Esophagus mucosa (tissue), 1 donor: ENCODE measurements at regions not wholly inside any gene's neighbourhood (a gene's known extent, or its start where the extent isn't known, plus 50 kb on each side); places are given as distances from the start of the nearest gene placed in this dataset.
"Not testable (repeated sequence)": the region's sequence is repeated elsewhere in the genome, so short reads cannot be mapped to it uniquely, and the experiment has no call there.

ENCODE experiments used
- ATAC-seq: fragments of 200-7000 bp; cut with Tn5 transposase; one replicate; pipeline ENCODE4 v1.9.1; 2020
- donor health status: DM: yes; HTN: yes; CAD: no.

- no peak for ATAC-seq
Observed at GRCh38 chr18:9021458-9021857, 81.0 kb upstream of the NDUFV2 start.

- ATAC-seq = peak; percentile 41
Observed at GRCh38 chr18:9022397-9023155, 79.9 kb upstream of the NDUFV2 start.

GRCh38 chr18:9024031-9024646, 78.4 kb upstream of the NDUFV2 start:
- ATAC-seq = not testable (repeated sequence)

GRCh38 chr18:9025091-9025838, 77.2 kb upstream of the NDUFV2 start:
- peak; percentile 87 for ATAC-seq

GRCh38 chr18:9029131-9029530, 73.4 kb upstream of the NDUFV2 start:
- no peak for ATAC-seq

GRCh38 chr18:9032519-9032918, 70.0 kb upstream of the NDUFV2 start:
- ATAC-seq = no peak

GRCh38 chr18:9038277-9038871, 64.1 kb upstream of the NDUFV2 start:
- ATAC-seq = peak; percentile 94

- no peak for ATAC-seq
Observed at GRCh38 chr18:9039441-9040071, 62.9 kb upstream of the NDUFV2 start.

- ATAC-seq = no peak
Observed at GRCh38 chr18:9042766-9043481, 59.6 kb upstream of the NDUFV2 start.

GRCh38 chr18:9043581-9043980, 58.9 kb upstream of the NDUFV2 start:
- no peak for ATAC-seq

GRCh38 chr18:9047715-9048114, 54.8 kb upstream of the NDUFV2 start:
- ATAC-seq = no peak

GRCh38 chr18:9048236-9048635, 54.3 kb upstream of the NDUFV2 start:
- no peak for ATAC-seq

- ATAC-seq = peak; percentile 79
Observed at GRCh38 chr18:9048808-9049494, 53.5 kb upstream of the NDUFV2 start.

- ATAC-seq = no peak
Observed at GRCh38 chr18:9049495-9049809, 53.0 kb upstream of the NDUFV2 start.

- not testable (repeated sequence) for ATAC-seq
Observed at GRCh38 chr18:9050628-9051284, 51.7 kb upstream of the NDUFV2 start.
